Embryonic facial prominence (tissue), 1 donor: ENCODE measurements at regions not wholly inside any gene's neighbourhood (a gene's known extent, or its start where the extent isn't known, plus 50 kb on each side); places are given as distances from the start of the nearest gene placed in this dataset.
"Not testable (repeated sequence)": the region's sequence is repeated elsewhere in the genome, so short reads cannot be mapped to it uniquely, and the experiment has no call there.

Source experiments
- DNase-seq: peaks from one replicate; pipeline ENCODE4 v3.0.0-alpha.2; 2016; ENCODE audit errors: extremely low spot score

DNA sequence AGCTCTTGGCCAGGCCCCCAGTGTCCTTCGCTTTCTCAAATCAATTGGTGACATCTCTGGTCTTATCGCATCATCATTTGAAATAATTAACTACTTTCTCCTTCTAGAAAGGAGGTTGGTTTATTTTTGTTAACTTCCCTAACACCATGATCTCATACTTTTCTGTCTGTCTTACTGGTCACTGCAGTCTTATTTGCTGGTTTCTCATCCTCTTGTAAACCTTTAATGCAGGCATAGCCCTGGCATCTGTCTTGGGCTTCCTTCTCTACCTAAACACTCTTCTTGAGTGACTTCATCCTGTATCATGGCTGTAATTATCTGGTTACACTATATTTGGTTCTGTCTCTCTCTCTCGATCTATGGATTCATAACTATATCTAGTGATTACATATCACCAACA lies 152.8 kb downstream of the CYSLTR2 start:
- no peak for DNase-seq

DNA sequence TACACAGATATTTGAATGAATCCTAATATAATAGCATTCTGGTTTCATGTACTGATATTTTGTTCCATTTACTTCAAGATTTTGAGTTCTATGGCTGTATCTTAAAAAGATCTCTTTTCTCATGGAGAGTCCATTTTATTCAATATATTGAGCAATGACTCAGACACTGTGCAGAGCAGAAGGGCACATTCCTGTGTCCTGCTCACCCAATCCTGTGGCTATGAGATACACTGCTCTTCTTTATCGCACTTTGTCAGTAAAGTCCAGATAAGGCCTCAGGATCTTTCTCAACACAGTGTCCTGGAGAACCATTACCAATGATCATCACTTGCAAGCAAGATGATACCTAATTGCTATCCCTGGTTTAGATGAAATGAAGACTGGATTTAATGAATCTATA lies 155.0 kb downstream of the CYSLTR2 start:
- DNase-seq: no peak

DNA sequence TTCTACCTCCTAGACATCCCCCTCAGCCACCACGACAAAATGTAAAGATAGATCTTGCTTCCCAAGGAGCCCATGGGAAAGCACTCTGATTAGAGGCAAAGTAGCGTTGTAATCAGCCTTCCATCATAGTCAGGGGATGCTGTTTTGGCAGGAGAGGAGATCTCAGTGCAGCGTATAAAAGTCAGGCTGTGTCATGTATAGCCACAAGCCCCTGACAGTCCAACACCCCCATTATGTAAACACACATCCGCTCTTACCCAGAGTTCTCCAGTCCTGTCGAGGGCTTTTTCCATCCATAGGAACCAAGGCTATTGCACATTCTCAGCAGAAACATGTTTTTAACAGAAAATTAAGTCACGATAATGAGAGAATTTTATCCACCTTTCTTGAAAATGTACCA lies 156.3 kb downstream of the CYSLTR2 start:
- DNase-seq: no peak

DNA sequence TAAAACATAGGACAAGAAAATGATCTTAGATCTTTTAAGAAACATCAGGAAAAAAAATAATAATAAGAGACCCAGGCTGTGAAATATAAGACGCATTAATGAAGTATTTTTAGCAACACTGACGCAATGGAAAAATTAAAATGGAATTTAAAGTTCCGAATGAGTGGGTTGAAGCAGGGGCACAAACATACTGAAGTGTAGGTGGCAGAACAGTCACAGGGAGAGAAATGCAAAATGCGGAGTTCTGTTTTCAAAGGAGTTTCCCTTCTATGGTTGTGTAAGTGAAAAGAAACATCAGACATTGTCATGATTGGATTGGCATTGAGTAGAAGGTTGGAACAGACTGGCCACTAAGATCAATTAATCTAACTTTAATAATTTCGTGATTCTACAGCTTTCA lies 159.8 kb downstream of the CYSLTR2 start:
- DNase-seq: no peak

DNA sequence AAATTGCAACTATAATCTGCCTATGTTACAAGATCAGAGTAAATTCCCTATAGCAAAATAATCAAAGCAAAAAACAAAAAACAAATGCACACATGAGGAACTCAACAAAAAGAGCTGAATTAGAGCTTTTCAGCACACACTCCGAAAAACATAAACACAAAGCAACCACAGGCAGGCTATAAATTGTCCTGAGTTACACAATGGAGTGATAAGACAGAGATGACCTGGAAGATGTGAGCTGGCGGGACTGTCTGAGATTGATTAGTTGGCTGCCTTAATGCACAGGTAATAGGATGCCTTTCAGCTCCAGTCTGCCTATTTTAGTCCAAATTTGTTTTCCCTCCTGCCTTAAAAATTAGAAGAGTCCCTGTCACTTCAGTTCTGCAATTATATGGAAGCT lies 159.0 kb upstream of the FNDC3A start:
- DNase-seq: no peak

DNA sequence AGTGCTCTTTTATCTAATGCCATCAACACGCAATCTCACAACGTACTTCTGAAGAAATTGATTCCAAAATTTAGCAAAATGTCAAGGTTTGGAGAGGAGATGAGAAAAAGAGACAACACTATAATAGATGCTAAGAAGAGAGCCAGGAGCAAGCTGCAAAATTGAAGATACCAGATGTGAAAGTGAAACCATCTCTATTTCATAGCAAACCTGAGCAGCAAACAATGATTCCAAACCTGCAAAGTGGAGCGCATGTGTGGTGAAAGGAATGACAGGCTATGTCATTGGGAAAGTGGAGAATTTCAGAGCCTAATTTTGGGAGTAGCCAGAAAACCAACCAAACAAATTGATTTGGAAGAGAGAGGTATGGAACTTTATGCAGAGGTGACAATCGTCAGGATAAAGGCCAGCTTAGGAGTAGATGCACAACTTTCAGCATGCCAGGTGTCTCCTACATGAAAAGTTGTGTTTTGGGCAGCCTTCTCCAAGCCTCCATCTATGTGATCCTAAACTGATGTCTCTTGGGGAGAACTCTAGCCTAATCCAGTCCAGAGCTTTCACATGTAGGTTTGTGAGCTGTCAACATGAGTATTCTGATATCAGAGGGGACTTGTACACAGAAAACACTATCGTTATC lies 158.4 kb upstream of the FNDC3A start:
- DNase-seq: no peak

DNA sequence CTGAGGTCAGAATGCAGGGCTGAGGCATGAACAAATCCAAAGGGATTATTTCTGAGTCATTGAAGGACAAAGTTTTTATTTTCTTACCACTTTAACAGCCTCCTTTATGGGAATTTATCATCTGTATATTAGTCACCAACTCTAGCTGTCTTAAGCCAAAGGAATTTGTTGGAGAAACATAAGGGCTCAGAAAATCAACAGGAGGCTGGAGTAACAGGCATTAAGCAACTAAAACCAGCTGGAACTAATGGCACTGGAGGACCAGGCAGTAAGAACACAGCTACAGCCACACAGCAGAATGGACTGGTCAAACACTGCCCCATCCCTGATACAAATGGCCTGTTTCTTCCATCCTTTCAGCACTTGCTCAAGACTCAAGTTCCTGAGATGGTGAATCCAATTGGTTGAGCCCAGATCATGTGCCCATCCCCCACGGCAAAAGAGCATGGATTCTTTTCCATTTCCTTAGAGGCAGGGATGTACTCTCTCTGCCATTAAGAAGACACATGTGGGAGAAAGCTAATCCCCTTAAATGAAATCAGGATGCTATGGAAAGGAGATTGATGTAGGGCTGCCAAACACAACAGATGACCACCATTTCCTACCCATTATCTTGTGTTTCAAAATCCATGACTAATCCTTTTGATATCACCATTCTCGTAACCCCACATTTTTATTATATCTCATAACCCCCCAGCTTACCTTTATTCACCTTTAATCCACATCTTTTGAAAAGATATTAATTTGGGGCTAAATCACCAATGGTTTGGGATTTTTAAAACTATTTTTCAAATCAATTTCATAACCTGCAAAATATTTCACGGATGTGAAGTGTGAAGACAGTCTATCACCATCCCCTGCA lies 157.0 kb upstream of the FNDC3A start:
- no peak for DNase-seq

DNA sequence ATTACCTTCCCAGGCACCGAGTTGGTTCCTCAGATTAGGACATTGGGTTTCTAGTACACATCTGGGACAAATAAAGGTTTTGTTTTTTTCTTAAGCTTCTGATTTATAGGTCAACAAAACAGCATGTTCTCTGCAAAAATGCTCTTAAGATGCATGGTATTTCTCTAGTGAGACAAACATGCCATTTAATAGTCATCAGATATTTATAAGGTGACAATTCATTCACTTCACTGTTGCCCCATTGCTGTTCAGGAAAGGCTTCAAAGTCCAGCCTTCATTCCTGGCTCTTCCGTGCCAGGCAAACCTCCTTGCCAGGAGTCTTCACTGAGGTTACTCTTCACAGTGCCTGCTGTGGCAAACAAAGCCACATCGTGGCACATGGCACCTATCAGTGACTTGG lies 156.3 kb upstream of the FNDC3A start:
- DNase-seq: no peak

DNA sequence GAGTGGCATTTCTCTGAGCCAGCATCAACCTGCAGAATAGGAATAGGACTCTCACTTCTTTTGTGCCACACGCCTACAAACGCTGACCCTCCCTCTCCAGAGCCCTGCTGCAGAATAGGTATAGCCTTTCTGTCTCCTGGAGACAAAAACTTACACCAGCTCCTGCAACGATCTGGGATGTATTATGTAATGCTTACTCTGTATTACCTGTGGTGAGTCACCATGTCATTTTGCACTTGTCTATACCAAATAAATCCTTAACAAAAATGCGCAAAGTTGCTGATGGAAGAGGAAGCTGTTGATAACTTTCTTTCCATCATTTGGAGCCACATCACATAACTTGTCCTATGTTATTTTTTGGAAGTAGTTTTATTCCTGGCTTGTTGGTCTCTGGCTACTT lies 155.8 kb upstream of the FNDC3A start:
- DNase-seq: no peak

DNA sequence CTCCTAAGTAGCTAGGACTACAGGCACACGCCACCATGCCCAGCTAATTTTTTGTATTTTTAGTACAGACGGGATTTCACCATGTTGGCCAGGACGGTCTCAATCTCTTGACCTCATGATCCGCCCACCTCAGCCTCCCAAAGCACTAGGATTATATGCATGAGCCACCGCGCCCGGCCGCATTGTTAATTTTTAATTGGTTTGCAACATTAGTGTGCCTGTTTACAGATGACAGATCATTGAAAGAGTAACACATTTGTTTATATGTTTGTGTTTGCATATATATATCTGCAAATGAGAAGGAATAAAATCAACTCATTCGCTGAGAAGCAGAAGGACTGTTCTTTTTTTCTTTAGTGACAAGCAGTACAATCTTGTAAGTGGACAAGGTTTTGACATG lies 152.2 kb upstream of the FNDC3A start:
- DNase-seq: not testable (repeated sequence)

DNA sequence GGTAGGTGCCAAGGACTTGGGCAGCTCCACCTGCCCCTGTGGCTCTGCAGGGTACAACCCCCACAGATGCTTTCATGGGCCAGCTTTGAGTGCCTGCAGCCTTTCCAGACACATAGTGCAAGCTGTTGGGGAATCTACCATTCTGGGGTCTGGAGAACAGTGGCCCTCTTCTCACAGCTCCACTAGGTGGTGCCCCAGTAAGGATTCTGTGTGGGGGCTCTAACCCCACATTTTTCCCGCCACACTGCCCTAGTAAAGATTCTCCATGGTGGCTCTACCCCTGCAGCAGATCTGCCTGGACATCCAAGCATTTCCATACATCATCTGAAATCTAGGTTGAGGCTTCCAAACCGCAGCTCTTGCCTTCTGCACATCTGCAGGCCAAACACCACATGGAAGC lies 149.7 kb upstream of the FNDC3A start:
- no peak for DNase-seq

DNA sequence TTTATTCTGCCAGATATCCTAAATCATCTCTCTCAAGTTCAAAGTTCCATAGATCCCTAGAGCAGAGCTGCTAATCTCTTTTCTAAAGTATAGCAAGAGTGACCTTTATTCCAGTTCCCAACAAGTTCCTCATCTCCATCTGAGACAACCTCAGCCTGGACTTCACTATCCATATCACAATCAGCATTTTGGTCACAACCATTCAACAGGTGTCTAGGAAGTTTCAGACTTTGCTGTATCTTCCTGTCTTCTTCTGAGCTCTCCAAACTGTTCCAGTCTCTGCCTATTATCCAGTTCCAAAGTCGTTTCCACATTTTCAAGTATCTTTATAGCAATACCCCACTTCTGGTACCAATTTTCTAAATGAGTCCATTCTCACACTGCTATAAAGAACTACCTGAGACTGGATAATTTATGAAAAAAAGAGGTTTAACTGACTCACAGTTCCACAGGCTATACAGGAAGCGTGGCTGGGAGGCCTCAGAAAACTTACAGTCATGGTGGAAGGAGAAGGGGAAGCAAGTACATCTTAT lies 148.7 kb upstream of the FNDC3A start:
- DNase-seq: not testable (repeated sequence)

DNA sequence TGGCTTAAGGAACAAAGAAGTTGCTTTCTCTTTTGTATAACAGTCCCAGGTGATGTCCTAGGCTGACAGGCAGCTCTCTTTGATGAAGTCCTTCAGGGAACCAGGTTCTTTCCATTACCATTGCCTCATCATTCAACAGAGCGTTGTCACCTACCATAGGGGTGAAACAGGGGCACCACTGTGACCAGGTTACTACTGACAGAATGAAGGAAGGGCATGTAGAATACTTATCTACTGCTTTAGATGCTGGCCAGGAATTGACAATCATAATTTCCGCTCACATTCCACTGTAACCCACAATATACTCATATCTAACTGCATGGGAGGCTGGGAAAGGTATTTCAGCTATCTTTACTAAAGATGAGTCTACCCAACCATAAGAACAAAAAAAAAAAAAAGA lies 148.0 kb upstream of the FNDC3A start:
- DNase-seq: no peak

DNA sequence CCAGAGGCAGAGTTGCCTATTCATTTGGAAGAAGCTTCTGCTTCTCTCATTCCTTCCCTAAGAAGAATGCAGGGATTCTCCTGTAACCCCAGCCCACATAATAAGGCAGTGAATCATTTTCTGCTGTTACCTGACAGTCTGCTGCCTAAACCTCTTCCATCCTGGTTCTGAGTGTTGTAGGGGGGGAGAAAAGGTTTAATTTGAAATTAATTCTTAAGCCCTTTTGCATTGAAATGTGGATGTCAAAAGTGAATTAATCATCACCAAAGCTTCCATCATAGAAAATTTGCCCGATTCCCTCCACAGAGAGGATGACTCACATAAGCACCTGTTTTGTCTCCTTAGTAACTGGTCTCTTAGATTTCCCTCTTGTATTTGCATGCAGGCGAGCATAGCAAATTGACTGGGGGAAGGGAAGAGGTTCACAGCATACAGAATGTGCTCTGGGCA lies 146.7 kb upstream of the FNDC3A start:
- DNase-seq: peak; percentile 9

DNA sequence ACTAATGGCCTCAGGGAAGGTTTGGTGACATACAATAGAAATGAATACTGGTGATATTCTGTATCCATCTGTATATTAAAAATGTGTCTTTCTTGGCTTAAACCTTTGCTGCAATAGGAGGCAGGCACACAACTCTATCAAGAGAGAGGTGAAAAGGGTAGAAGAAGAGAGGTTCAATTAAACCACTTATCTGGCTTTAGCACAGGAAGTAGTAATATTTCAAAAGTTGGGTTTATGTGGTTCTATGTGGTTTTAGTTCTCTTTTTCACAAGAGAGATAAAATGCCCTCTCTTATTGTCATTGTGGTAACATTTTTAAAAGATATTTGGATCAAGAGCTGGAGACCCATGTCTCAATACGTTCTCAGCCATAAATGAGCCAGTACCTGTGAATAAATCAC lies 146.2 kb upstream of the FNDC3A start:
- no peak for DNase-seq

DNA sequence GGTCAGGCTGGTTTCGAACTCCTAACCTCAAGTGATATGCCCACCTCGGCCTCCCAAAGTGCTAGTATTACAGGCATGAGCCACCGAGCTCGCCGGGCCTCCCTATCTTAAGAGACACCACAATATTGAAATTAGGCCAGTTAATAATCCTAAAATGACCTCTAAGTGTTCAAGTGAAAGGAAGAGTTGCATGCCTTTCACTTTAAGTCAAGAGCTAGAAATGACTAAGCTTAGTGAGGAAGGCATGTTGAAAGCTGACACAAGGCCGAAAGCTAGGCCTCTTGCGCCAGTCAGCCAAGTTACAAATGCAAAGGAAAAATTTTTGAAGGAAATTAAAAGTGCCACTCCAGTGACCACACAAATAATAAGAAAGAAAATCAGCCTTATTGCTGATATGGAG lies 144.5 kb upstream of the FNDC3A start:
- no peak for DNase-seq

DNA sequence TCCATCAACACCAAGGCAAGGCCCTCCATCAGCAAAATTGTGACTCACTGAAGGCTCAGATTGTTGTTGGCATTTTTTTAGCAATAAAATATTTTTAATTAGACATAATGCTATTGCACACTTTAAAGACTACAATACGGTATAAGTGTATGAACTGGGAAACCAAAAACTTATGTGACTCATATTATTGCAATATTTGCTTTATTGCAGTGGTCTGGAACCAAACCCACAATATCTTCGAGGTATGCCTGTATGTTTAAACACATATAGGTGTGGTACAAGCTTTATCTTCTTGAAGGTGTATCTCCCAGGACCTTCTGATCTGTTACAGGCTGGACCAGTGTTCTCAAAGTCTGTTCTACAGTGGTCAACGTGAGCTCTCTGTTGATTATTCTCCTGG lies 142.3 kb upstream of the FNDC3A start:
- no peak for DNase-seq

DNA sequence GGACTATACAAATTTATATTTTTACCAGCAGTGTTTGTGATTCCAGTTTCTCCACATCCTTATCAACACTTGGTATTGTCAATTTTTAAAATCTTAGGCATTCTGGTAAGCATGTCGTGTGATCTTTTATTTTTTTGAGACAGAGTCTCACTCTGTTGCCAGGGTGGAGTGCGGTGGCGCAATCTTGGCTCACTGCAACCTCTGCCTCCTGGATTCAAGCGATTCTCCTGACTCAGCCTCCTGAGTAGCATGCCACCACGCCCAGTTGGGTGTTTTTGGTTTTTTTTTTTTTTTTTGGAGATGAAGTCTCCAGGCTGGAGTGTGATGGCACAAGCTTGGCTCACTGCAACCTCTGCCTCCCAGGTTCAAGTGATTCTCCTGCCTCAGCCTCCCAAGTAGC lies 140.4 kb upstream of the FNDC3A start:
- not testable (repeated sequence) for DNase-seq

DNA sequence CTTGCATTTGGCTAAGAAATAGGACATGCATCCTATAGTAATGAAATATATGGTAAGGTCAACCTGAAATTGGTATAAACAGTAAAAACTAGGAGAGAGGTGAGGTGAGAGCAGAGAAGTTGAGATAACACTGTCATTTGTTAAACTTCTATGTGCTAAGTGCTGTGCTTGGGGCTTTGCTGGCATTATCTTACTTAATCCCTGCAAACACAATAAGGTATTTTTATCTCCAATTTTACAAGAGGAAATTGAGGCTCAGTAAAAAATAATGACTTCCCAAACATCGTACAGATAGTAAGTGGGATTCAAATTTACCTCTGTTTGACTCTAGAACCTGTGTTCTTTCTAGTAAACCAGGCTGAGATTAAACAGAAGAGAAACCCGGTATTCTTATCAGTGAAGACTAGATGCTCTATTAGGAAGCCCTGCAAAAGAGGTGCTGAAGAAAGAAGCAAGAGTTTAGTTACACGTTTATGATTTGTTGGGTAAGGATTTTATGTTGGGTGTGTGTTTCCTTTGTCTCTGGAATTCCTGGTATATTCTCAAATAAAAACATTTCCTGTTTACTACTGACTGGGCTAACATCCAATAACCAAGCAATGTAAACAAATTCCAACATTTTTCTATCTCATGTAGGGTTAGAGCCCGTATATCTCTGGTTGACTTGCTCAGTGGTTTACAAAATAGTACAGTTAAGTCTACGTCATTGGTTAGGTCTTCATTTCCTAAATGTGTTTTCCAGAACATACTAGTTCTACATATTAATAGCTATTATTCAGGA lies 137.3 kb upstream of the FNDC3A start:
- DNase-seq: no peak

DNA sequence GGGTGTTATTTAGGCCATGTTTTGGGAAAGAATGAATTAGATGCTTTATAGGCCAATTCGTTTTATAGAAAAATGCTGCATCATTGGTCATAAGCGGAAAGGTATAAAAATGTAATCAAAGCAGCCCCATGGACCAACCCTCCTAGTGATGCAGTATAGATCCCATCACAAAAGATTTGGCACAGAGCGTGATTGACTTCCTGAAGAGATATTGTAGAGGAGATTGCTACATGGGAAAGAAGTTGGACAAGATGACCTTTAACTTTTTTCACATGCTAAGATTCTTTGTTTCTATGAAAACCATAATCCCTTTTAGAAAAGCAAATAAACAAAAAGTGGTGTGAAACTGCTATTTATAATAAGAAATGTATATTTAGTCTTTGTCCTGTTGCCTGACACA lies 136.5 kb upstream of the FNDC3A start:
- DNase-seq: no peak

DNA sequence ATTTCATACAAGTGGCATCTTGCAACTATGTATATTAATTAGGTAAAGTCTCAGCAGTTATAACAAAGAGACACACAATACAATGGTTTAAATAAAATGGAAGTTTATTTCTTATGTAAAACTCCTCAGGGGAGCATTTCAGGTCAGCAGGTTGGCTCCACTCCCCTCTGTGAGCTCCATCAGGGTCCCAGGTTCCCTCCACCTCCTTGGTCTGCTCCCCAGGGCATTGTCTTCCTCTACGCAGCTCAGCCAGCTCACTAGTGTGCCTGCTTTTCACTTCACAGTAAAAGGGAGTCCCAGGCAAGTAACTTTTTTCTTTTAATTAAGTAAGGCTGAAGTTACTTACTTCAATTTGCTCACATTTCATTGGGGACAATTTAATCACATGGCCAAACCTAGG lies 135.3 kb upstream of the FNDC3A start:
- no peak for DNase-seq

DNA sequence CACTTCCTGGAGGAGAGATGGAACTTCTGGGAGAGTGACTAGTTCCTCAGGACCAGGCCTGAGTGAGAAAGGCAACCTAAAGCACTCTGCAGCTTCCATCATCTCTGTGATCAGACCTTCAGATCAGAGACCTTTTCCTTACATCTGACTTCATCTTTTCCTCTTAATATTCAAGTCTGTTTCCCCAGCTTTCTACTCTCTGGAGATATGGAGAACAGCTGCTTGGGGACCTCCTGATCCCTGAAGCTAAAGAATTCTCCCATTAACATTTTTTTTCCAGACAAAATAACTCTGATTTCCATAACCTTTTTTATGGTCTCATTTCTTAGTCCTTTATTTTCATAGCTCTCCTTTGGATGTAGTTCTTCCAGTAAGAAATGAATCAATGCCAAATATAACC lies 133.4 kb upstream of the FNDC3A start:
- no peak for DNase-seq
